K562 (cell line): ENCODE measurements at regions not wholly inside any gene's neighbourhood (a gene's known extent, or its start where the extent isn't known, plus 50 kb on each side); places are given as distances from the start of the nearest gene placed in this dataset.

Experiments
- ATAC-seq: fragments of 200-7000 bp; cut with Tn5 transposase; 3 replicates; pipeline ENCODE4 v1.9.1; 2020; ENCODE audit warnings: moderate library complexity
- BruUV-seq: library from RNA; stranded (reverse); fragments of 400-500 nt; replicated peaks from 2 replicates; lab custom pipeline; 2021; lab: Mats Ljungman, UMichigan
- CTCF ChIA-PET: fragments of 300-600 bp; formaldehyde crosslinking; extraction: SDS; loops from one replicate; lab custom pipeline; 2021; ENCODE audit warnings: low intra/inter-chr PET ratio; lab: Yijun Ruan, JAX
- POLR2A ChIA-PET: fragments of 300-600, 350-650 bp; sonication (Branson Sonifier 250); formaldehyde crosslinking; extraction: SDS; loops from one replicate; lab custom pipeline; 2021; ENCODE audit warnings: antibody characterized with exemption, inconsistent platforms; lab: Yijun Ruan, JAX
- DNase-seq, 4 experiments: peaks; one replicate each; pipeline versions ENCODE4 v3.0.0 to v3.0.0-alpha.2; 2011 to 2018; ENCODE audit warnings: low spot score in 3 of 4, mixed read lengths in 3 of 4; ENCODE audit errors: extremely low read depth in 1 of 4
- FAIRE-seq: peaks from 2 replicates; lab custom pipeline; 2011; peaks lifted over from hg19 to GRCh38; lab: Jason Lieb, UNC
- H2AFZ ChIP-seq: 2 replicates; pipeline ENCODE4 v1.6.0; 2011; ENCODE audit warnings: low read depth, low read length, control low read depth, inconsistent platforms
- H3K27ac ChIP-seq: fragments of 200-600 bp; 3 replicates; pipeline ENCODE4 v1.8.0; 2011; ENCODE audit warnings: low read depth, mild to moderate bottlenecking, control low read depth, inconsistent platforms, low read length, moderate library complexity, mixed read lengths; ENCODE audit errors: extremely low read depth
- H3K27me3 ChIP-seq, 2 experiments: fragments of 300-600 bp in 1 of 2; 2 replicates in 1 of 2; 3 replicates in 1 of 2; pipeline versions ENCODE4 v1.6.0 to v1.8.0; 2011; ENCODE audit warnings: inconsistent platforms in 2 of 2, low read length in 2 of 2, mild to moderate bottlenecking in 1 of 2, mixed read lengths in 1 of 2, moderate library complexity in 1 of 2; ENCODE audit not compliant: control insufficient read depth in 2 of 2, insufficient read depth in 2 of 2
- H3K36me3 ChIP-seq: fragments of 300-600 bp; 3 replicates; pipeline ENCODE4 v1.8.0; 2011; ENCODE audit warnings: mild to moderate bottlenecking, low read length, inconsistent platforms; ENCODE audit not compliant: control insufficient read depth, insufficient read depth
- H3K4me1 ChIP-seq, 2 experiments: fragments of 200-600 bp in 1 of 2; replicated peaks in 1 of 2; 2 replicates in 1 of 2; 3 replicates in 1 of 2; pipeline versions ENCODE4 v1.5.1 to v1.8.0; 2011; ENCODE audit warnings: inconsistent platforms in 2 of 2, low read length in 2 of 2, mild to moderate bottlenecking in 1 of 2, mixed read lengths in 1 of 2, moderate library complexity in 1 of 2; ENCODE audit not compliant: control insufficient read depth in 2 of 2, insufficient read depth in 2 of 2
- H3K4me2 ChIP-seq: 2 replicates; pipeline ENCODE4 v1.6.1; 2011; ENCODE audit warnings: low read length, control low read depth, inconsistent platforms, mixed read lengths; ENCODE audit not compliant: insufficient read depth
- H3K4me3 ChIP-seq: fragments of 200-600 bp; sonication (generic), shearing (Covaris generic); 2 replicates; pipeline ENCODE4 v1.5.1; 2016; ENCODE audit warnings: control low read depth, inconsistent platforms
- H3K79me2 ChIP-seq: fragments of 200-600 bp; 3 replicates; pipeline ENCODE4 v1.8.0; 2011; ENCODE audit warnings: low read length, inconsistent platforms; ENCODE audit not compliant: control insufficient read depth, insufficient read depth
- H3K9ac ChIP-seq, 2 experiments: 2 replicates each; pipeline versions ENCODE4 v1.6.0 to v1.6.1; 2011; ENCODE audit warnings: low read depth in 2 of 2, low read length in 2 of 2, control low read depth in 1 of 2, inconsistent platforms in 1 of 2, mild to moderate bottlenecking in 1 of 2, mixed read lengths in 1 of 2; ENCODE audit not compliant: insufficient read depth in 1 of 2
- H3K9me1 ChIP-seq: one replicate; pipeline ENCODE4 v1.6.0; 2011; ENCODE audit warnings: inconsistent platforms, mild to moderate bottlenecking, low read length, moderate library complexity; ENCODE audit not compliant: control insufficient read depth, insufficient read depth
- H3K9me3 ChIP-seq: replicated peaks from 2 replicates; pipeline ENCODE4 v1.5.1; 2011; ENCODE audit warnings: low read depth, low read length, inconsistent platforms; ENCODE audit not compliant: control insufficient read depth, insufficient read depth
- H4K20me1 ChIP-seq: replicated peaks from 2 replicates; pipeline ENCODE4 v1.6.1; 2011; ENCODE audit warnings: low read length, inconsistent platforms, mixed read lengths; ENCODE audit not compliant: control insufficient read depth, insufficient read depth
- CSDE1 ChIP-seq, 2 experiments: fragments of 450-650 bp; IDR thresholded peaks; 2 replicates each; pipeline ENCODE4 v1.6.1; 2016; ENCODE audit warnings: mild to moderate bottlenecking in 1 of 2
- GATAD2A ChIP-seq: fragments of 450-650 bp; IDR thresholded peaks from 2 replicates; pipeline ENCODE4 v1.6.1; 2017
- MCM7 ChIP-seq, 2 experiments: fragments of 450-650 bp; IDR thresholded peaks; 2 replicates each; pipeline ENCODE4 v1.6.1; 2016 to 2018
- ZKSCAN1 ChIP-seq: fragments of 150-350 bp; IDR thresholded peaks from 2 replicates; pipeline ENCODE4 v1.6.1; 2016; ENCODE audit warnings: low read depth, low read length
- ZNF12 ChIP-seq: sonication (generic); formaldehyde crosslinking; IDR thresholded peaks from 2 replicates; pipeline ENCODE4 v1.4.0; 2020; ENCODE audit warnings: mild to moderate bottlenecking, missing genetic modification reagents
- ZNF224 ChIP-seq: sonication (generic); formaldehyde crosslinking; IDR thresholded peaks from 2 replicates; pipeline ENCODE4 v1.8.0; 2022; ENCODE audit warnings: mild to moderate bottlenecking, missing genetic modification reagents
- ZNF589 ChIP-seq: fragments of 200-800 bp; sonication (Bioruptor generic); IDR thresholded peaks from 2 replicates; pipeline ENCODE4 v1.6.1; 2016; ENCODE audit warnings: low read depth, missing genetic modification characterization, missing compliant biosample characterization
- WGBS: fragments of 100-300 bp; shearing (Covaris generic); methylation state at CpG from one replicate; pipeline ENCODE4 v1.1.6; 2016; ENCODE audit warnings: low coverage, mixed read lengths; ENCODE audit not compliant: insufficient coverage; ENCODE audit errors: missing lambda C conversion rate; 5-methylcytosine and 5-hydroxymethylcytosine counted together
- in situ Hi-C: fragments of 300-500 bp; cut with MboI; formaldehyde crosslinking; loops from 4 replicates; pipeline ENCODE4 v1.15.0; 2018; ENCODE audit warnings: inconsistent platforms, mixed read lengths
- intact Hi-C: fragments of 100-400 bp; cut with micrococcal nuclease; formaldehyde crosslinking; loops from 2 replicates; pipeline ENCODE4 v1.14.2; 2022
- TF ChIP-seq, protein P1 (sequence below): fragments of 450-650 bp; formaldehyde crosslinking; IDR thresholded peaks from 2 replicates; pipeline ENCODE4 v1.4.0; 2020; ENCODE audit warnings: mild to moderate bottlenecking, moderate library complexity
- TF ChIP-seq, protein P2 (sequence below): fragments of 200-400 bp; formaldehyde crosslinking; IDR thresholded peaks from 2 replicates; pipeline ENCODE4 v1.6.1; 2017; ENCODE audit warnings: mild to moderate bottlenecking, low read depth, low read length, moderate library complexity
- TF ChIP-seq, protein P3 (sequence below): fragments of 450-650 bp; formaldehyde crosslinking; IDR thresholded peaks from 2 replicates; pipeline ENCODE4 v1.4.0; 2020; ENCODE audit warnings: mild to moderate bottlenecking, moderate library complexity

DNA sequence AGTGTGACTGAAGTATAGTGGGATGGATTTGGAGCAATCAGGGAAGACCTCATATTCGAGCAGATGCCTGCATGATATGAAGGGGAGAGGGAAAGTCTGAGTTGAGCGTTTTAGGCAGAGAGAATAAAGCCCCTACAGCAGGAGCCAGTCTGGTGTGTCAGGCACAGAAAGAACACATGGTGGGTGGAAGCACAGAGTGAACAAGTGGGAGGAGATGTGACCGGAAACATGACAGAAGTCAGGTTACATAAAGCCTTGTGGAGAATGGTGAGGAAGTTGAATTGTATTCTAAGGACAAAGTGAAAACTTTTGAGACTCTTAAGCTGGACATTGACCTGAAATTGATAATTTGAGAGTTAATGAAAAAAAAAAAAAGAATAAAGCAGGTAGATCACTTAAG lies 541.0 kb downstream of the PLOD2 start:
- TF ChIP-seq CSDE1 (IDR thresholded peaks at IDR 0.05) = no peak
- TF ChIP-seq, protein P1, sequence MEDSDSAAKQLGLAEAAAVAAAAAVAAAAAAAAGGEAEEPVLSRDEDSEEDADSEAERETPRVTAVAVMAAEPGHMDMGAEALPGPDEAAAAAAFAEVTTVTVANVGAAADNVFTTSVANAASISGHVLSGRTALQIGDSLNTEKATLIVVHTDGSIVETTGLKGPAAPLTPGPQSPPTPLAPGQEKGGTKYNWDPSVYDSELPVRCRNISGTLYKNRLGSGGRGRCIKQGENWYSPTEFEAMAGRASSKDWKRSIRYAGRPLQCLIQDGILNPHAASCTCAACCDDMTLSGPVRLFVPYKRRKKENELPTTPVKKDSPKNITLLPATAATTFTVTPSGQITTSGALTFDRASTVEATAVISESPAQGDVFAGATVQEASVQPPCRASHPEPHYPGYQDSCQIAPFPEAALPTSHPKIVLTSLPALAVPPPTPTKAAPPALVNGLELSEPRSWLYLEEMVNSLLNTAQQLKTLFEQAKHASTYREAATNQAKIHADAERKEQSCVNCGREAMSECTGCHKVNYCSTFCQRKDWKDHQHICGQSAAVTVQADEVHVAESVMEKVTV = no peak
- no peak for TF ChIP-seq ZNF12 (CRISPR knock-in tag)
- WGBS = 0% methylated on average over 3 of the region's 3 CpGs
- POLR2A ChIA-PET = no interaction called here

DNA sequence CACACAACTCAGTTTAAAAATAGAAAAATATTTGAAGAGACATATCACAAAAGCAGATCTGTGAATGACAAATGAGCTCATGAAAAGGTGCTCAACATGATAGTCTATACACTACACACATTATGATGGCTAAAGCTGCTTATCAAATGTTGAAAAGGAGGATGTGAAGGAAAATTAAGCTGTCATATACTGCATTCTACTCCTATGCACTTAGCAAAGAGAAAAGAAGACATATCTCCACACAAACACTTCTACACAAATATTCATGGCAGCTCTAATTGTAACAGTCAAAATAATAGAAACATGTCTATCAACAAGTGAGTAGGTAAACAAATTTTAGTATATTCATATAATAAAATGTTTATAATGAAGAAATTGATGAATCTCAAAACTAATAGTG lies 540.5 kb downstream of the PLOD2 start:
- no peaks in the 10 kb centered on the region for H3K4me1 ChIP-seq
- POLR2A ChIA-PET = no interaction called here
- H3K9me1 ChIP-seq = no peaks in the 10 kb centered on the region
- intact Hi-C loops = no loop called here
- no peak overlapping the region for H3K9ac ChIP-seq
- no peaks in the 10 kb centered on the region for H4K20me1 ChIP-seq
- no peaks in the 10 kb centered on the region for H3K79me2 ChIP-seq
- no peak overlapping the region for H3K27ac ChIP-seq
- TF ChIP-seq MCM7 (IDR thresholded peaks at IDR 0.05) = no peak
- no peak for TF ChIP-seq ZNF12 (CRISPR knock-in tag)
- TF ChIP-seq ZNF589 (CRISPR knock-in tag) = no peak
- TF ChIP-seq, protein P2, sequence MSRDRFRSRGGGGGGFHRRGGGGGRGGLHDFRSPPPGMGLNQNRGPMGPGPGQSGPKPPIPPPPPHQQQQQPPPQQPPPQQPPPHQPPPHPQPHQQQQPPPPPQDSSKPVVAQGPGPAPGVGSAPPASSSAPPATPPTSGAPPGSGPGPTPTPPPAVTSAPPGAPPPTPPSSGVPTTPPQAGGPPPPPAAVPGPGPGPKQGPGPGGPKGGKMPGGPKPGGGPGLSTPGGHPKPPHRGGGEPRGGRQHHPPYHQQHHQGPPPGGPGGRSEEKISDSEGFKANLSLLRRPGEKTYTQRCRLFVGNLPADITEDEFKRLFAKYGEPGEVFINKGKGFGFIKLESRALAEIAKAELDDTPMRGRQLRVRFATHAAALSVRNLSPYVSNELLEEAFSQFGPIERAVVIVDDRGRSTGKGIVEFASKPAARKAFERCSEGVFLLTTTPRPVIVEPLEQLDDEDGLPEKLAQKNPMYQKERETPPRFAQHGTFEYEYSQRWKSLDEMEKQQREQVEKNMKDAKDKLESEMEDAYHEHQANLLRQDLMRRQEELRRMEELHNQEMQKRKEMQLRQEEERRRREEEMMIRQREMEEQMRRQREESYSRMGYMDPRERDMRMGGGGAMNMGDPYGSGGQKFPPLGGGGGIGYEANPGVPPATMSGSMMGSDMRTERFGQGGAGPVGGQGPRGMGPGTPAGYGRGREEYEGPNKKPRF = no peak
- TF ChIP-seq, protein P3, sequence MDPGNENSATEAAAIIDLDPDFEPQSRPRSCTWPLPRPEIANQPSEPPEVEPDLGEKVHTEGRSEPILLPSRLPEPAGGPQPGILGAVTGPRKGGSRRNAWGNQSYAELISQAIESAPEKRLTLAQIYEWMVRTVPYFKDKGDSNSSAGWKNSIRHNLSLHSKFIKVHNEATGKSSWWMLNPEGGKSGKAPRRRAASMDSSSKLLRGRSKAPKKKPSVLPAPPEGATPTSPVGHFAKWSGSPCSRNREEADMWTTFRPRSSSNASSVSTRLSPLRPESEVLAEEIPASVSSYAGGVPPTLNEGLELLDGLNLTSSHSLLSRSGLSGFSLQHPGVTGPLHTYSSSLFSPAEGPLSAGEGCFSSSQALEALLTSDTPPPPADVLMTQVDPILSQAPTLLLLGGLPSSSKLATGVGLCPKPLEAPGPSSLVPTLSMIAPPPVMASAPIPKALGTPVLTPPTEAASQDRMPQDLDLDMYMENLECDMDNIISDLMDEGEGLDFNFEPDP (CRISPR knock-in tag) = no peak
- no peak for TF ChIP-seq ZNF224
- no peak for TF ChIP-seq ZKSCAN1
- no peak for TF ChIP-seq GATAD2A
- TF ChIP-seq, all 486 proteins: peak for 0
- H3K36me3 ChIP-seq = no peaks in the 10 kb centered on the region
- BruUV-seq = no TSS peak
- CTCF ChIA-PET = no interaction called here
- H3K4me3 ChIP-seq = no peak overlapping the region
- H3K9me3 ChIP-seq = no peaks in the 10 kb centered on the region; the same call in 1 of the 2 replicates
- no peak for ATAC-seq
- H3K27me3 ChIP-seq = no peaks in the 10 kb centered on the region
- no peak for DNase-seq
- FAIRE-seq = no peak
- no peak overlapping the region for H2AFZ ChIP-seq
- H3K4me2 ChIP-seq = no peak overlapping the region
- in situ Hi-C loops = no loop called here

More for the DNA sequence above, 541.0 kb downstream of the PLOD2 start:
- H3K27ac ChIP-seq = no peak overlapping the region
- CTCF ChIA-PET = no interaction called here
- H2AFZ ChIP-seq = no peak overlapping the region
- no peak overlapping the region for H3K9ac ChIP-seq
- intact Hi-C loops (no loop called here), in situ Hi-C loops (no loop called here)
- no peak for DNase-seq
- no peaks in the 10 kb centered on the region for H3K4me1 ChIP-seq
- no peaks in the 10 kb centered on the region for H4K20me1 ChIP-seq
- no peaks in the 10 kb centered on the region for H3K9me1 ChIP-seq
- no peak overlapping the region for H3K4me2 ChIP-seq
- H3K79me2 ChIP-seq = no peaks in the 10 kb centered on the region
- FAIRE-seq = no peak
- no peaks in the 10 kb centered on the region; the same call in 1 of the 2 replicates for H3K9me3 ChIP-seq
- no TSS peak for BruUV-seq
- no peak for ATAC-seq
- no peaks in the 10 kb centered on the region for H3K27me3 ChIP-seq
- H3K4me3 ChIP-seq = no peak overlapping the region
- H3K36me3 ChIP-seq = no peaks in the 10 kb centered on the region
